WTC11 (cell line): ENCODE measurements at regions not wholly inside any gene's neighbourhood (a gene's known extent, or its start where the extent isn't known, plus 50 kb on each side); places are given as distances from the start of the nearest gene placed in this dataset.

Source experiments
- ATAC-seq: fragments of 200-7000 bp; cut with Tn5 transposase; 2 replicates; pipeline ENCODE4 v1.10.0; 2021; ENCODE audit warnings: mild to moderate bottlenecking, moderate library complexity
- CTCF ChIA-PET: fragments of 300-600 bp; sonication (Branson Sonifier 250); formaldehyde crosslinking; loops from one replicate; lab custom pipeline; 2021; ENCODE audit warnings: antibody characterized with exemption; lab: Charles Lee
- POLR2A ChIA-PET: fragments of 350-600 bp; sonication (Branson Sonifier 250); formaldehyde crosslinking; loops from one replicate; lab custom pipeline; 2021; ENCODE audit warnings: antibody characterized with exemption; lab: Charles Lee
- DNase-seq: peaks from one replicate; pipeline ENCODE4 v3.0.0; 2021; ENCODE audit warnings: low spot score
- H3K27ac Mint-ChIP-seq: 2 replicates; pipeline ENCODE4 v1.8.0; 2021; ENCODE audit warnings: mixed read lengths
- H3K27me3 Mint-ChIP-seq: 2 replicates; pipeline ENCODE4 v1.8.0; 2021; ENCODE audit warnings: low read depth, mild to moderate bottlenecking, moderate library complexity, mixed read lengths
- H3K36me3 Mint-ChIP-seq: 2 replicates; pipeline ENCODE4 v1.8.0; 2021; ENCODE audit warnings: mixed read lengths
- H3K4me1 Mint-ChIP-seq: 2 replicates; pipeline ENCODE4 v1.8.0; 2022; ENCODE audit warnings: mixed read lengths
- H3K4me3 Mint-ChIP-seq: 2 replicates; pipeline ENCODE4 v1.8.0; 2021; ENCODE audit warnings: mild to moderate bottlenecking, moderate library complexity, mixed read lengths
- H3K9me3 Mint-ChIP-seq: 2 replicates; pipeline ENCODE4 v1.8.0; 2021; ENCODE audit warnings: mixed read lengths
- AFF4 ChIP-seq: sonication (generic); formaldehyde crosslinking; IDR thresholded peaks from 2 replicates; pipeline ENCODE4 v1.8.1; 2023; ENCODE audit warnings: mild to moderate bottlenecking, missing genetic modification reagents, borderline replicate concordance
- AR ChIP-seq: fragments of 250-450 bp; sonication (Bioruptor Pico); IDR thresholded peaks from 2 replicates; pipeline ENCODE4 v1.9.0; 2021; ENCODE audit warnings: mild to moderate bottlenecking
- ARID4B ChIP-seq: sonication (generic); formaldehyde crosslinking; IDR thresholded peaks from 2 replicates; pipeline ENCODE4 v1.8.0; 2023; ENCODE audit warnings: missing genetic modification reagents, mild to moderate bottlenecking, borderline replicate concordance
- ATF1 ChIP-seq: sonication (generic); formaldehyde crosslinking; IDR thresholded peaks from 2 replicates; pipeline ENCODE4 v1.8.1; 2023; ENCODE audit warnings: mild to moderate bottlenecking, moderate library complexity, missing genetic modification reagents
- CBFB ChIP-seq: sonication (generic); formaldehyde crosslinking; IDR thresholded peaks from 2 replicates; pipeline ENCODE4 v1.8.1; 2022; ENCODE audit warnings: mild to moderate bottlenecking, low read depth, missing genetic modification reagents
- CDX4 ChIP-seq: fragments of 250-450 bp; sonication (Bioruptor Pico); IDR thresholded peaks from 2 replicates; pipeline ENCODE4 v1.9.0; 2021; ENCODE audit warnings: moderate library complexity, mild to moderate bottlenecking, inconsistent platforms, borderline replicate concordance
- FOXP1 ChIP-seq: sonication (generic); formaldehyde crosslinking; IDR thresholded peaks from 2 replicates; pipeline ENCODE4 v1.8.0; 2022; ENCODE audit warnings: missing genetic modification reagents, mild to moderate bottlenecking, moderate library complexity, borderline replicate concordance
- FOXP4 ChIP-seq: sonication (generic); formaldehyde crosslinking; IDR thresholded peaks from 2 replicates; pipeline ENCODE4 v1.8.0; 2022; ENCODE audit warnings: mild to moderate bottlenecking, missing genetic modification reagents
- RELA ChIP-seq: sonication (generic); formaldehyde crosslinking; IDR thresholded peaks from 2 replicates; pipeline ENCODE4 v1.8.1; 2022; ENCODE audit warnings: missing genetic modification reagents, mild to moderate bottlenecking, borderline replicate concordance
- ZNF232 ChIP-seq: sonication (generic); formaldehyde crosslinking; IDR thresholded peaks from 2 replicates; pipeline ENCODE4 v1.8.0; 2022; ENCODE audit warnings: mild to moderate bottlenecking, missing genetic modification reagents
- ZNF281 ChIP-seq: sonication (generic); formaldehyde crosslinking; IDR thresholded peaks from 2 replicates; pipeline ENCODE4 v1.8.0; 2023; ENCODE audit warnings: mild to moderate bottlenecking, missing genetic modification reagents
- ZNF532 ChIP-seq: fragments of 250-450 bp; sonication (Bioruptor Pico); IDR thresholded peaks from 2 replicates; pipeline ENCODE4 v1.9.0; 2021; ENCODE audit warnings: mild to moderate bottlenecking, borderline replicate concordance

- TF ChIP-seq ZNF532 (CRISPR knock-in tag) (no peak), RELA (CRISPR knock-in tag) (no peak), FOXP4 (CRISPR knock-in tag) (no peak), ARID4B (CRISPR knock-in tag) (no peak)
These were observed 58.8 kb upstream of the TARDBP start (continued) for GRCh38 chr1:10953505-10954193.

- DNase-seq (no peak), ATAC-seq (no peak)
- no peak overlapping the region for H3K27ac Mint-ChIP-seq
- ChIA-PET CTCF (interaction anchor here (0.6 kb wide), 1 partner anchor 168 kb away, joined by 3 read pairs; no protein-coding TSS in a partner anchor), POLR2A (interaction anchor here (0.8 kb wide), 1 partner anchor 24 kb away, joined by 3 read pairs; no protein-coding TSS in a partner anchor)
- peaks cover 48% of the 10 kb centered on the region for H3K27me3 Mint-ChIP-seq
- H3K4me3 Mint-ChIP-seq = no peak overlapping the region
- H3K9me3 Mint-ChIP-seq = no peaks in the 10 kb centered on the region
- peaks cover 46% of the 10 kb centered on the region for H3K4me1 Mint-ChIP-seq
- no peaks in the 10 kb centered on the region for H3K36me3 Mint-ChIP-seq
- TF ChIP-seq ATF1 = no peak
- TF ChIP-seq ZNF232 (CRISPR knock-in tag) = no peak
- no peak for TF ChIP-seq CBFB (CRISPR knock-in tag)
- TF ChIP-seq ZNF281 (CRISPR knock-in tag) = no peak
- no peak for TF ChIP-seq CDX4 (CRISPR knock-in tag)
- no peak for TF ChIP-seq AFF4 (CRISPR knock-in tag)
- TF ChIP-seq AR = no peak
- no peak for TF ChIP-seq FOXP1
These were observed 55.3 kb upstream of the TARDBP start for GRCh38 chr1:10957133-10957532.
